NT2/D1 (cell line): ENCODE measurements at regions not wholly inside any gene's neighbourhood (a gene's known extent, or its start where the extent isn't known, plus 50 kb on each side); places are given as distances from the start of the nearest gene placed in this dataset.

Experiments used
- SUZ12 ChIP-seq: IDR thresholded peaks from 2 replicates; pipeline ENCODE4 v1.6.1; 2011; ENCODE audit not compliant: insufficient read length, insufficient read depth; ENCODE audit errors: extremely low read depth
- ZNF274 ChIP-seq: IDR thresholded peaks from 2 replicates; pipeline ENCODE4 v1.6.1; 2011; ENCODE audit warnings: mild to moderate bottlenecking, low read depth, low read length

DNA sequence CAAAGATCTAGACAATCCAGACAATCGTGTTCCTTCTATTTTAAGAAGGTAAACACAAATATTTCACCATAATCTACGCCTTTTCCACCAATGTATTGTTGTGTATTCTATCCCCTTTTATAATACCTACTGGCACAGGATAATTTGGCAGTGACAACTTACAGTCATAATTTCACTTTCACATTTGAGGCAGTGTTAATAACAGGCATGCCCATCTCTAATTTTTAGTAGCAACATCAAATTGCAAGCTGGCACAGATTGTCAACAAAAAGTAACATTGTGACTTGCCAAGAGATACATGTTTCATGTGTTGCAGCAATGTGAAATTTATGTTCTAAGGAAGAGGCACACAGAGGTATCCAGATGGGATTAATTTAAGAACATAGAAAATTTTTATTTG lies 912.5 kb upstream of the PABPC4L start:
- TF ChIP-seq SUZ12 (no peak), ZNF274 (no peak)
